ENCODE measurements at regions not wholly inside any gene's neighbourhood (a gene's known extent, or its start where the extent isn't known, plus 50 kb on each side); places are given as distances from the start of the nearest gene placed in this dataset.

DNA sequence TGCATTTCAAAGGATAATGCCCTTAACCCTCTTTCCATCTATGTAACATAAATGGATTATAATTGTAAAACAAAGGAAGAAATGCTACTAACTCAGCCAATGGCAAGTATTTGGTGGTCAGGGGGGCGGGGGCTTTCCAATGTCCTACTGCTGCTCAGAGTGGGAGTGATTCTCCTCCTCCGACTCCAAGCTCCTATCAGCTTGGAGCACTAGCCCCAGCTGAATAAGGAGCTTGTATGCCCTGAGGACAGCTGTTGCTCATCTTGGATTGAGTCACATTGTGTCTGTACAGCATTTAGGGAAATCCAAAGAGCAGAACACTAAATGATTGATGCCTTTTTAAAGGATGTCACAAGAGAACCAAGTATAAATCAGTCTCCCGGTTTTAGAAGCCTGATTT lies 105.6 kb upstream of the ZNF521 start:
- Histone ChIP-seq H3F3A (replicated peaks; ENCODE audit: low read depth) (no peaks in the 10 kb centered on the region), H3K4me1 (ENCODE audit: insufficient read depth) (peaks cover 7% of the 10 kb centered on the region; the same call in 1 of the 2 replicates), H4K20me1 (replicated peaks; ENCODE audit: insufficient read depth) (no peaks in the 10 kb centered on the region), H3K4me3 (no peak overlapping the region), H3K4me2 (no peak overlapping the region), H2AFZ (no peak overlapping the region), H3K36me3 (ENCODE audit: insufficient read depth) (no peaks in the 10 kb centered on the region), H3K27ac (ENCODE audit: low read depth) (no peak overlapping the region), H3K27me3 (ENCODE audit: insufficient read depth) (no peaks in the 10 kb centered on the region), H3K79me2 (replicated peaks; ENCODE audit: insufficient read depth) (no peaks in the 10 kb centered on the region), H3K9me2 (ENCODE audit: insufficient read depth) (peaks cover 2% of the 10 kb centered on the region; the same call in 1 of the 2 replicates)
- H3K4me3 Mint-ChIP-seq = no peak overlapping the region
- H3K27me3 Mint-ChIP-seq (ENCODE audit: insufficient read depth, low read depth, poor library complexity) = peaks cover 1% of the 10 kb centered on the region
- no peak overlapping the region for H3K27ac Mint-ChIP-seq
- H3K36me3 Mint-ChIP-seq (ENCODE audit: low read depth) = no peaks in the 10 kb centered on the region
- ATAC-seq (no peak; the same call in 2 of the 3 replicates), DNase-seq (ENCODE audit: low spot score) (no peak)
- H3K4me1 Mint-ChIP-seq = peaks cover 11% of the 10 kb centered on the region
- TF ChIP-seq, protein P1, sequence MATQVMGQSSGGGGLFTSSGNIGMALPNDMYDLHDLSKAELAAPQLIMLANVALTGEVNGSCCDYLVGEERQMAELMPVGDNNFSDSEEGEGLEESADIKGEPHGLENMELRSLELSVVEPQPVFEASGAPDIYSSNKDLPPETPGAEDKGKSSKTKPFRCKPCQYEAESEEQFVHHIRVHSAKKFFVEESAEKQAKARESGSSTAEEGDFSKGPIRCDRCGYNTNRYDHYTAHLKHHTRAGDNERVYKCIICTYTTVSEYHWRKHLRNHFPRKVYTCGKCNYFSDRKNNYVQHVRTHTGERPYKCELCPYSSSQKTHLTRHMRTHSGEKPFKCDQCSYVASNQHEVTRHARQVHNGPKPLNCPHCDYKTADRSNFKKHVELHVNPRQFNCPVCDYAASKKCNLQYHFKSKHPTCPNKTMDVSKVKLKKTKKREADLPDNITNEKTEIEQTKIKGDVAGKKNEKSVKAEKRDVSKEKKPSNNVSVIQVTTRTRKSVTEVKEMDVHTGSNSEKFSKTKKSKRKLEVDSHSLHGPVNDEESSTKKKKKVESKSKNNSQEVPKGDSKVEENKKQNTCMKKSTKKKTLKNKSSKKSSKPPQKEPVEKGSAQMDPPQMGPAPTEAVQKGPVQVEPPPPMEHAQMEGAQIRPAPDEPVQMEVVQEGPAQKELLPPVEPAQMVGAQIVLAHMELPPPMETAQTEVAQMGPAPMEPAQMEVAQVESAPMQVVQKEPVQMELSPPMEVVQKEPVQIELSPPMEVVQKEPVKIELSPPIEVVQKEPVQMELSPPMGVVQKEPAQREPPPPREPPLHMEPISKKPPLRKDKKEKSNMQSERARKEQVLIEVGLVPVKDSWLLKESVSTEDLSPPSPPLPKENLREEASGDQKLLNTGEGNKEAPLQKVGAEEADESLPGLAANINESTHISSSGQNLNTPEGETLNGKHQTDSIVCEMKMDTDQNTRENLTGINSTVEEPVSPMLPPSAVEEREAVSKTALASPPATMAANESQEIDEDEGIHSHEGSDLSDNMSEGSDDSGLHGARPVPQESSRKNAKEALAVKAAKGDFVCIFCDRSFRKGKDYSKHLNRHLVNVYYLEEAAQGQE (IDR thresholded peaks at IDR 0.05; ENCODE audit: unreplicated experiment) = no peak
- TF ChIP-seq, protein P2, sequence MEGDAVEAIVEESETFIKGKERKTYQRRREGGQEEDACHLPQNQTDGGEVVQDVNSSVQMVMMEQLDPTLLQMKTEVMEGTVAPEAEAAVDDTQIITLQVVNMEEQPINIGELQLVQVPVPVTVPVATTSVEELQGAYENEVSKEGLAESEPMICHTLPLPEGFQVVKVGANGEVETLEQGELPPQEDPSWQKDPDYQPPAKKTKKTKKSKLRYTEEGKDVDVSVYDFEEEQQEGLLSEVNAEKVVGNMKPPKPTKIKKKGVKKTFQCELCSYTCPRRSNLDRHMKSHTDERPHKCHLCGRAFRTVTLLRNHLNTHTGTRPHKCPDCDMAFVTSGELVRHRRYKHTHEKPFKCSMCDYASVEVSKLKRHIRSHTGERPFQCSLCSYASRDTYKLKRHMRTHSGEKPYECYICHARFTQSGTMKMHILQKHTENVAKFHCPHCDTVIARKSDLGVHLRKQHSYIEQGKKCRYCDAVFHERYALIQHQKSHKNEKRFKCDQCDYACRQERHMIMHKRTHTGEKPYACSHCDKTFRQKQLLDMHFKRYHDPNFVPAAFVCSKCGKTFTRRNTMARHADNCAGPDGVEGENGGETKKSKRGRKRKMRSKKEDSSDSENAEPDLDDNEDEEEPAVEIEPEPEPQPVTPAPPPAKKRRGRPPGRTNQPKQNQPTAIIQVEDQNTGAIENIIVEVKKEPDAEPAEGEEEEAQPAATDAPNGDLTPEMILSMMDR (conservative IDR thresholded peaks at IDR 0.05; ENCODE audit: low read depth in 2 of 2) = no peak
- TF ChIP-seq CREB1 (CRISPR knock-in tag; IDR thresholded peaks at IDR 0.05; ENCODE audit: low read depth) = no peak
- no peak for TF ChIP-seq ZNF331 (CRISPR knock-in tag; IDR thresholded peaks at IDR 0.05; ENCODE audit: low read depth)
- no peak for TF ChIP-seq JUNB (IDR thresholded peaks at IDR 0.05; ENCODE audit: unreplicated experiment)
- TF ChIP-seq STAT1 (IDR thresholded peaks at IDR 0.05; ENCODE audit: unreplicated experiment) = no peak
- no peak for TF ChIP-seq ZNF114 (CRISPR knock-in tag; IDR thresholded peaks at IDR 0.05)
- TF ChIP-seq NANOG (IDR thresholded peaks at IDR 0.05; ENCODE audit: borderline replicate concordance) = no peak
- TF ChIP-seq, protein P3, sequence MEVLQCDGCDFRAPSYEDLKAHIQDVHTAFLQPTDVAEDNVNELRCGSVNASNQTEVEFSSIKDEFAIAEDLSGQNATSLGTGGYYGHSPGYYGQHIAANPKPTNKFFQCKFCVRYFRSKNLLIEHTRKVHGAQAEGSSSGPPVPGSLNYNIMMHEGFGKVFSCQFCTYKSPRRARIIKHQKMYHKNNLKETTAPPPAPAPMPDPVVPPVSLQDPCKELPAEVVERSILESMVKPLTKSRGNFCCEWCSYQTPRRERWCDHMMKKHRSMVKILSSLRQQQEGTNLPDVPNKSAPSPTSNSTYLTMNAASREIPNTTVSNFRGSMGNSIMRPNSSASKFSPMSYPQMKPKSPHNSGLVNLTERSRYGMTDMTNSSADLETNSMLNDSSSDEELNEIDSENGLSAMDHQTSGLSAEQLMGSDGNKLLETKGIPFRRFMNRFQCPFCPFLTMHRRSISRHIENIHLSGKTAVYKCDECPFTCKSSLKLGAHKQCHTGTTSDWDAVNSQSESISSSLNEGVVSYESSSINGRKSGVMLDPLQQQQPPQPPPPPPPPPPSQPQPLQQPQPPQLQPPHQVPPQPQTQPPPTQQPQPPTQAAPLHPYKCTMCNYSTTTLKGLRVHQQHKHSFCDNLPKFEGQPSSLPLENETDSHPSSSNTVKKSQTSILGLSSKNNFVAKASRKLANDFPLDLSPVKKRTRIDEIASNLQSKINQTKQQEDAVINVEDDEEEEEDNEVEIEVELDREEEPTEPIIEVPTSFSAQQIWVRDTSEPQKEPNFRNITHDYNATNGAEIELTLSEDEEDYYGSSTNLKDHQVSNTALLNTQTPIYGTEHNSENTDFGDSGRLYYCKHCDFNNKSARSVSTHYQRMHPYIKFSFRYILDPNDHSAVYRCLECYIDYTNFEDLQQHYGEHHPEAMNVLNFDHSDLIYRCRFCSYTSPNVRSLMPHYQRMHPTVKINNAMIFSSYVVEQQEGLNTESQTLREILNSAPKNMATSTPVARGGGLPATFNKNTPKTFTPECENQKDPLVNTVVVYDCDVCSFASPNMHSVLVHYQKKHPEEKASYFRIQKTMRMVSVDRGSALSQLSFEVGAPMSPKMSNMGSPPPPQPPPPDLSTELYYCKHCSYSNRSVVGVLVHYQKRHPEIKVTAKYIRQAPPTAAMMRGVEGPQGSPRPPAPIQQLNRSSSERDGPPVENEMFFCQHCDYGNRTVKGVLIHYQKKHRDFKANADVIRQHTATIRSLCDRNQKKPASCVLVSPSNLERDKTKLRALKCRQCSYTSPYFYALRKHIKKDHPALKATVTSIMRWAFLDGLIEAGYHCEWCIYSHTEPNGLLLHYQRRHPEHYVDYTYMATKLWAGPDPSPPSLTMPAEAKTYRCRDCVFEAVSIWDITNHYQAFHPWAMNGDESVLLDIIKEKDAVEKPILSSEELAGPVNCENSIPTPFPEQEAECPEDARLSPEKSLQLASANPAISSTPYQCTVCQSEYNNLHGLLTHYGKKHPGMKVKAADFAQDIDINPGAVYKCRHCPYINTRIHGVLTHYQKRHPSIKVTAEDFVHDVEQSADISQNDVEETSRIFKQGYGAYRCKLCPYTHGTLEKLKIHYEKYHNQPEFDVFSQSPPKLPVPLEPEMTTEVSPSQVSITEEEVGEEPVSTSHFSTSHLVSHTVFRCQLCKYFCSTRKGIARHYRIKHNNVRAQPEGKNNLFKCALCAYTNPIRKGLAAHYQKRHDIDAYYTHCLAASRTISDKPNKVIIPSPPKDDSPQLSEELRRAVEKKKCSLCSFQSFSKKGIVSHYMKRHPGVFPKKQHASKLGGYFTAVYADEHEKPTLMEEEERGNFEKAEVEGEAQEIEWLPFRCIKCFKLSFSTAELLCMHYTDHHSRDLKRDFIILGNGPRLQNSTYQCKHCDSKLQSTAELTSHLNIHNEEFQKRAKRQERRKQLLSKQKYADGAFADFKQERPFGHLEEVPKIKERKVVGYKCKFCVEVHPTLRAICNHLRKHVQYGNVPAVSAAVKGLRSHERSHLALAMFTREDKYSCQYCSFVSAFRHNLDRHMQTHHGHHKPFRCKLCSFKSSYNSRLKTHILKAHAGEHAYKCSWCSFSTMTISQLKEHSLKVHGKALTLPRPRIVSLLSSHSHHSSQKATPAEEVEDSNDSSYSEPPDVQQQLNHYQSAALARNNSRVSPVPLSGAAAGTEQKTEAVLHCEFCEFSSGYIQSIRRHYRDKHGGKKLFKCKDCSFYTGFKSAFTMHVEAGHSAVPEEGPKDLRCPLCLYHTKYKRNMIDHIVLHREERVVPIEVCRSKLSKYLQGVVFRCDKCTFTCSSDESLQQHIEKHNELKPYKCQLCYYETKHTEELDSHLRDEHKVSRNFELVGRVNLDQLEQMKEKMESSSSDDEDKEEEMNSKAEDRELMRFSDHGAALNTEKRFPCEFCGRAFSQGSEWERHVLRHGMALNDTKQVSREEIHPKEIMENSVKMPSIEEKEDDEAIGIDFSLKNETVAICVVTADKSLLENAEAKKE (CRISPR knock-in tag; IDR thresholded peaks at IDR 0.05) = no peak
- TF ChIP-seq, protein P4, sequence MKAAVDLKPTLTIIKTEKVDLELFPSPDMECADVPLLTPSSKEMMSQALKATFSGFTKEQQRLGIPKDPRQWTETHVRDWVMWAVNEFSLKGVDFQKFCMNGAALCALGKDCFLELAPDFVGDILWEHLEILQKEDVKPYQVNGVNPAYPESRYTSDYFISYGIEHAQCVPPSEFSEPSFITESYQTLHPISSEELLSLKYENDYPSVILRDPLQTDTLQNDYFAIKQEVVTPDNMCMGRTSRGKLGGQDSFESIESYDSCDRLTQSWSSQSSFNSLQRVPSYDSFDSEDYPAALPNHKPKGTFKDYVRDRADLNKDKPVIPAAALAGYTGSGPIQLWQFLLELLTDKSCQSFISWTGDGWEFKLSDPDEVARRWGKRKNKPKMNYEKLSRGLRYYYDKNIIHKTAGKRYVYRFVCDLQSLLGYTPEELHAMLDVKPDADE (IDR thresholded peaks at IDR 0.05) = no peak
- no peak for TF ChIP-seq EZH2 (IDR thresholded peaks at IDR 0.05; ENCODE audit: low read depth, unreplicated experiment)
- no peak for TF ChIP-seq EZH2phosphoT487 (IDR thresholded peaks at IDR 0.05; ENCODE audit: unreplicated experiment)
- TF ChIP-seq POLR2AphosphoS5 (IDR thresholded peaks at IDR 0.05; ENCODE audit: low read depth) = no peak
- H3K9me3 Mint-ChIP-seq = no peaks in the 10 kb centered on the region

Measured in GM23338 (cell line).